ENCODE measurements at regions not wholly inside any gene's neighbourhood (a gene's known extent, or its start where the extent isn't known, plus 50 kb on each side); places are given as distances from the start of the nearest gene placed in this dataset.

DNA sequence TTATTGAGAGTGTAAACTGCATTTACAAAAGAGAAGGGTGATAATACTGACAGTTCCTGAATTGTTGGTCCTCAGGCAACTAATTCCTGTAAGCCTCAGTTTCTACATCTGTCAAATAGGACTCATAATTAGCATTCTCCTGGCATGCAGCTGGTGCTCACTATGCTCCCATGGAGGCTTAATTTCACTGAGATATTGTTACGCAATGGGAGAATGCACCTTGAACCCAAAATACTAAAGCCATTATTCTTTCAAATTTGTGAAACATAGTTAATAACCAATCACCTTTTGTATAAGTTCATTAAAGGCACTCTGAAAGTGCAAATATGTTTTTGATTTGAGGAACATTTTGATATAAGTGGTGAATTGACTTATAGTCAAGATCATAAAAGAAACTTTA lies 985.5 kb downstream of the CDH11 start:
- TF ChIP-seq CTCF (IDR thresholded peaks at IDR 0.05), result no peak
- no peak for TF ChIP-seq POLR2A (IDR thresholded peaks at IDR 0.05)
